Right cardiac atrium (tissue), 5 donors: ENCODE measurements at regions not wholly inside any gene's neighbourhood (a gene's known extent, or its start where the extent isn't known, plus 50 kb on each side); places are given as distances from the start of the nearest gene placed in this dataset.

Experiments used
- ATAC-seq, 2 donors: fragments of 200-7000 bp; cut with Tn5 transposase; one replicate each; pipeline versions ENCODE4 v1.8.0 to v1.9.1; 2020; ENCODE audit warnings: moderate library complexity in 2 of 2, mild to moderate bottlenecking in 1 of 2
- DNase-seq, 3 donors: peaks; one replicate each; pipeline ENCODE4 v3.0.0-alpha.2; 2020
- H3K27ac ChIP-seq: one replicate; pipeline ENCODE4 v1.5.1; 2013; ENCODE audit warnings: mild to moderate bottlenecking, low read length, control low read depth, moderate library complexity
- H3K27me3 ChIP-seq: one replicate; pipeline ENCODE4 v1.6.1; 2013; ENCODE audit not compliant: control insufficient read depth, insufficient read depth
- H3K4me1 ChIP-seq: one replicate; pipeline ENCODE4 v1.6.1; 2013; ENCODE audit warnings: low read length; ENCODE audit not compliant: control insufficient read depth, insufficient read depth
- H3K4me3 ChIP-seq: one replicate; pipeline ENCODE4 v1.5.1; 2013; ENCODE audit warnings: low read length, control low read depth
- H3K9me3 ChIP-seq: one replicate; pipeline ENCODE4 v1.6.1; 2013; ENCODE audit warnings: low read length; ENCODE audit not compliant: control insufficient read depth
- WGBS: extraction: QIAGEN DNeasy Blood & Tissue Kit; methylation state at CpG from one replicate; pipeline ENCODE4 v1.1.7; 2013; 5-methylcytosine and 5-hydroxymethylcytosine counted together
- intact Hi-C, 4 donors: fragments of 100-400 bp; cut with DNase I; formaldehyde crosslinking; loops; one replicate each; pipeline versions ENCODE4 v1.11.0 to v1.14.0; 2022 to 2023
- donor health status: healthy with polysubstance abuse.
- donor health status: DM: no; HTN: yes; CAD: no.
- donor health status: DM: no; HTN: no; CAD: no.
- donor health status: DM: no; HTN: yes; CAD: no; lungs with severe emphysema.
- donor health status: DM: yes; HTN: yes; CAD: no.

- DNase-seq, result no peak
- WGBS, result 67% methylated on average over 1 of the region's 1 CpG
- no peak overlapping the region for H3K4me3 ChIP-seq
- no peaks in the 10 kb centered on the region for H3K4me1 ChIP-seq
- no peak for ATAC-seq
- H3K27me3 ChIP-seq, result no peaks in the 10 kb centered on the region
- no peak overlapping the region for H3K27ac ChIP-seq
- intact Hi-C loops, result no loop called here
- H3K9me3 ChIP-seq, result no peaks in the 10 kb centered on the region
Measured at GRCh38 chr5:63351164-63351563, 611.1 kb downstream of the HTR1A start.

- DNase-seq (no peak), ATAC-seq (no peak)
- Histone ChIP-seq H3K4me1 (no peaks in the 10 kb centered on the region), H3K9me3 (no peaks in the 10 kb centered on the region), H3K4me3 (no peak overlapping the region), H3K27ac (no peak overlapping the region), H3K27me3 (no peaks in the 10 kb centered on the region)
- intact Hi-C loops, result no loop called here
Measured at GRCh38 chr5:63346451-63346850, 615.8 kb downstream of the HTR1A start.

DNA sequence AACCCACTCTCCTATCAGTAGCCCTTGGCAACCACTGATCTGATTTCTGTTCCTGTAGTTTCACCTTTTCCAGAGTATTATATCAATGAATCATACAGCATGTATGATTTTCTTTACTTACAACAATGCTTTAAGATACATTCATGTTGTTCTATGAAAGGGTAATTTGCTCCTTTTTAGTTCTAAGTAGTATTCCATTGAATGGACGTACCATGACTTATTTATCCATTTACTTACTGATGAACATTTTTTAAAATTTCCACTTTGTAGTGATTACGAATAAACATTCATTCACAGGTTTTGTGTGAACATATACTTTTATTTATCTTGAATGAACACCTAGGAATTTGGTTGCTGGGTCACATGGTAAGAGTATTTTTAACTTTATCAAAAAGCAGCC is 620.8 kb downstream of the HTR1A start:
- Histone ChIP-seq H3K9me3 (no peaks in the 10 kb centered on the region), H3K4me1 (no peaks in the 10 kb centered on the region), H3K27me3 (no peaks in the 10 kb centered on the region), H3K4me3 (no peak overlapping the region), H3K27ac (no peak overlapping the region)
- intact Hi-C loops, result no loop called here
- no peak for DNase-seq
- WGBS, result 86% methylated on average over 2 of the region's 2 CpGs
- no peak for ATAC-seq

- ATAC-seq (no peak), DNase-seq (no peak)
- no peak overlapping the region for H3K27ac ChIP-seq
- H3K27me3 ChIP-seq, result no peaks in the 10 kb centered on the region
- intact Hi-C loops, result no loop called here
- no peaks in the 10 kb centered on the region for H3K4me1 ChIP-seq
- H3K9me3 ChIP-seq, result no peaks in the 10 kb centered on the region
- 65% methylated on average over 1 of the region's 1 CpG for WGBS
- no peak overlapping the region for H3K4me3 ChIP-seq
Measured at GRCh38 chr5:63323926-63324325, 638.3 kb downstream of the HTR1A start.

DNA sequence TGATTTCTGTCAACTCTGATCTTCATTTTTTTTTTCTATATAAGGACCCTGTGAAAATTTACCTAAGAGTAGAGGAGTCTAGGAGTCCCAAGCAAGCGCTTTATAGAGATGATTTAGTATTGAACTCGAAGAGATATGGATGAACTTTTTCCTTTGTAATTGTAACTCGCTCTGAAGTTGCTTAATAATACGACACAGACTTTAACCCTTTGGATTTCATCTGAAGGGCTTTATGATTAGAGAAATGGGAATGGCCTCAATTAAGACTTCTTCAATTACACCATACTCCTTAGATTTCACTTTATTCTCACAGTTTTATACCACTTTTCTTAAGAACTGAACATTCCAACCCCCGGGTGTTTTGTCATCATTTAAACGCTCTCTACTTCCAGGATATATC is 647.7 kb downstream of the HTR1A start:
- no peak for ATAC-seq
- H3K4me3 ChIP-seq, result no peak overlapping the region
- no peaks in the 10 kb centered on the region for H3K9me3 ChIP-seq
- H3K27ac ChIP-seq, result no peak overlapping the region
- no peaks in the 10 kb centered on the region for H3K4me1 ChIP-seq
- intact Hi-C loops, result no loop called here
- no peaks in the 10 kb centered on the region for H3K27me3 ChIP-seq
- no peak for DNase-seq
- 80% methylated on average over 6 of the region's 6 CpGs for WGBS

DNA sequence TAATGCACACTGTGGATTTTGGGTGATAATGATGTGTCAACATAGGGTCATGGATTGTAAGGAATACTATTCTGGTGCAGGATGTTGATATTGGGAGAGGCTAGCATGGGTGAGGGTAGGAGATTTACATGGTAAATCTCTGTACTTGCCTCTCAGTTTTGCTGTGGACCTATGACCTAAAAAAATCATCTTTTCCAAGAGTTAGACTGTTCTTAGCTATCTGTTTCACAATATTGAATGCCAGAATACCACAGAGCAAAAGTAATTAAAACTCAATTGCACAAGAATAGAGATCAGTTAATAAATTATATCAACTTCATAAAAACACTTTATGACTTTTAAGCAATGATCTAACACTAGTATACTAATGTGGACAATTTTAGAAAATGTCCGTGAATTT is 651.6 kb downstream of the HTR1A start:
- Histone ChIP-seq H3K27me3 (no peaks in the 10 kb centered on the region), H3K4me1 (no peaks in the 10 kb centered on the region), H3K9me3 (no peaks in the 10 kb centered on the region), H3K4me3 (no peak overlapping the region), H3K27ac (no peak overlapping the region)
- 74% methylated on average over 1 of the region's 1 CpG for WGBS
- intact Hi-C loops, result no loop called here
- DNase-seq (no peak), ATAC-seq (no peak)

GRCh38 chr5:63306909-63307308 is 655.3 kb downstream of the HTR1A start:
- intact Hi-C loops, result no loop called here
- ATAC-seq, result no peak
- DNase-seq, result no peak
- Histone ChIP-seq H3K4me3 (no peak overlapping the region), H3K27me3 (no peaks in the 10 kb centered on the region), H3K27ac (no peak overlapping the region), H3K4me1 (no peaks in the 10 kb centered on the region), H3K9me3 (no peaks in the 10 kb centered on the region)
- 96% methylated on average over 1 of the region's 1 CpG for WGBS

GRCh38 chr5:63293317-63293716 is 668.9 kb downstream of the HTR1A start:
- ATAC-seq, result no peak
- no peak overlapping the region for H3K4me3 ChIP-seq
- H3K4me1 ChIP-seq, result no peaks in the 10 kb centered on the region
- no peaks in the 10 kb centered on the region for H3K9me3 ChIP-seq
- WGBS, result 68% methylated on average over 1 of the region's 1 CpG
- no peak overlapping the region for H3K27ac ChIP-seq
- no peaks in the 10 kb centered on the region for H3K27me3 ChIP-seq
- intact Hi-C loops, result no loop called here
- no peak for DNase-seq

DNA sequence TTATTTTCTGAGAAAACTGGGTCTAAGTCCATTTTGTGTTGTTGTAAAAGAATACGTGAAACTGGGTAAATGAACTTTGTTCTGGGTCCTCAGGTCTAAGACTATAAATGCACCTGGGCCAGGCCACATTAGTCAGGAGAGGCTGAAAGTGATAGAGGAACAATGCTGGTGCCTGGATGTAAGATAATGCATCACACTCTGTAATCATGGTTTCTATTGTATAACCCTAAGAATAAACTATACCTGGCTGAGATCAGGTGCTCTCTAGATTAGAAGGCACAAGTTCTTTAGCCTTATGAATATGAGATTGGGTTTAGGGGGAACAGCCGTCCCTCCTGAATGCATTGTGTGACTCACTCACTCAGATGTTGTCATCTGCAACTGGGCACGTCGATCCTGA is 675.5 kb downstream of the HTR1A start:
- Histone ChIP-seq H3K9me3 (no peaks in the 10 kb centered on the region), H3K27me3 (no peaks in the 10 kb centered on the region), H3K4me1 (no peaks in the 10 kb centered on the region), H3K27ac (no peak overlapping the region), H3K4me3 (no peak overlapping the region)
- intact Hi-C loops, result no loop called here
- ATAC-seq (no peak), DNase-seq (no peak)
- 80% methylated on average over 4 of the region's 4 CpGs for WGBS

DNA sequence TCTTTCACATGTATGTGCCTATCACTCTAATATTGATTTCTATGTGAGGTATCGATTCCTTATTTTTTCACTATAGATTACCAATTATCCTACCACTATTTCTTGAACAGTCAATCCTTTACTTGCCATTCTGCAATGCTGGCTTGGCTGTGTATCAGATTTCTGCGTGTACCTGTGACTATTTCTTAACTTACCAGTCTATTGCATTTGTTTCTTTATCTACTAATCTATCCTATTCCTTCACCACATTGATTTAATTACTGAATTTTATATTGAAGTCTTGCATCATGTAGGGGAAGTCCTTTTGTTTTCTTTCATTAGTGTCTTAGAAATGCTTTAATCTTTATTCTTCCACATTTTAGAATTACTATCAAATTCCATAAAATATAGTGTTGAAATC is 684.8 kb downstream of the LRRC70 start:
- ATAC-seq (no peak), DNase-seq (no peak)
- Histone ChIP-seq H3K27me3 (no peaks in the 10 kb centered on the region), H3K9me3 (no peaks in the 10 kb centered on the region), H3K4me1 (no peaks in the 10 kb centered on the region), H3K4me3 (no peak overlapping the region), H3K27ac (no peak overlapping the region)
- WGBS, result 96% methylated on average over 2 of the region's 2 CpGs
- intact Hi-C loops, result no loop called here

- H3K4me1 ChIP-seq, result no peaks in the 10 kb centered on the region
- intact Hi-C loops, result no loop called here
- H3K27ac ChIP-seq, result no peak overlapping the region
- no peak overlapping the region for H3K4me3 ChIP-seq
- no peaks in the 10 kb centered on the region for H3K27me3 ChIP-seq
- no peaks in the 10 kb centered on the region for H3K9me3 ChIP-seq
- ATAC-seq (peak in 1 of 2 donors; percentile 59), DNase-seq (no peak)
- WGBS, result 40% methylated on average over 4 of the region's 4 CpGs
Measured at GRCh38 chr5:63262185-63262981, 683.8 kb downstream of the LRRC70 start.

GRCh38 chr5:63261695-63262094 is 683.1 kb downstream of the LRRC70 start:
- Histone ChIP-seq H3K4me3 (no peak overlapping the region), H3K27ac (no peak overlapping the region), H3K4me1 (no peaks in the 10 kb centered on the region), H3K27me3 (no peaks in the 10 kb centered on the region), H3K9me3 (no peaks in the 10 kb centered on the region)
- no peak for ATAC-seq
- no peak for DNase-seq
- intact Hi-C loops, result no loop called here
